Kidney epithelial cell (primary cell): ENCODE measurements at regions not wholly inside any gene's neighbourhood (a gene's known extent, or its start where the extent isn't known, plus 50 kb on each side); places are given as distances from the start of the nearest gene placed in this dataset.

Experiments
- DNase-seq: peaks from one replicate; pipeline ENCODE4 v3.0.0-alpha.2; 2010; ENCODE audit warnings: low read depth
- H3K27me3 ChIP-seq: 2 replicates; pipeline ENCODE4 v1.6.0; 2011; ENCODE audit warnings: low read length; ENCODE audit not compliant: control insufficient read depth, insufficient read depth
- H3K36me3 ChIP-seq: 2 replicates; pipeline ENCODE4 v1.5.1; 2011; ENCODE audit warnings: low read length; ENCODE audit not compliant: control insufficient read depth, insufficient read depth
- H3K4me3 ChIP-seq: 2 replicates; pipeline ENCODE4 v1.5.1; 2011; ENCODE audit warnings: low read depth, mild to moderate bottlenecking, control low read depth, low read length
- TF ChIP-seq, protein P1 (sequence below): IDR thresholded peaks from 2 replicates; pipeline ENCODE4 v1.5.1; 2011; ENCODE audit warnings: mild to moderate bottlenecking, moderate library complexity, low read length, control low read depth, inconsistent platforms; ENCODE audit not compliant: insufficient read depth, poor library complexity, severe bottlenecking

GRCh38 chr20:6473197-6473596, 294.3 kb upstream of the BMP2 start:
- Histone ChIP-seq H3K36me3 (no peaks in the 10 kb centered on the region), H3K27me3 (no peaks in the 10 kb centered on the region), H3K4me3 (no peak overlapping the region)
- TF ChIP-seq, protein P1, sequence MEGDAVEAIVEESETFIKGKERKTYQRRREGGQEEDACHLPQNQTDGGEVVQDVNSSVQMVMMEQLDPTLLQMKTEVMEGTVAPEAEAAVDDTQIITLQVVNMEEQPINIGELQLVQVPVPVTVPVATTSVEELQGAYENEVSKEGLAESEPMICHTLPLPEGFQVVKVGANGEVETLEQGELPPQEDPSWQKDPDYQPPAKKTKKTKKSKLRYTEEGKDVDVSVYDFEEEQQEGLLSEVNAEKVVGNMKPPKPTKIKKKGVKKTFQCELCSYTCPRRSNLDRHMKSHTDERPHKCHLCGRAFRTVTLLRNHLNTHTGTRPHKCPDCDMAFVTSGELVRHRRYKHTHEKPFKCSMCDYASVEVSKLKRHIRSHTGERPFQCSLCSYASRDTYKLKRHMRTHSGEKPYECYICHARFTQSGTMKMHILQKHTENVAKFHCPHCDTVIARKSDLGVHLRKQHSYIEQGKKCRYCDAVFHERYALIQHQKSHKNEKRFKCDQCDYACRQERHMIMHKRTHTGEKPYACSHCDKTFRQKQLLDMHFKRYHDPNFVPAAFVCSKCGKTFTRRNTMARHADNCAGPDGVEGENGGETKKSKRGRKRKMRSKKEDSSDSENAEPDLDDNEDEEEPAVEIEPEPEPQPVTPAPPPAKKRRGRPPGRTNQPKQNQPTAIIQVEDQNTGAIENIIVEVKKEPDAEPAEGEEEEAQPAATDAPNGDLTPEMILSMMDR: no peak
- DNase-seq: no peak

GRCh38 chr20:6471871-6472270, 295.6 kb upstream of the BMP2 start:
- Histone ChIP-seq H3K36me3 (no peaks in the 10 kb centered on the region), H3K27me3 (no peaks in the 10 kb centered on the region), H3K4me3 (no peak overlapping the region)
- TF ChIP-seq, protein P1: no peak
- no peak for DNase-seq

DNA sequence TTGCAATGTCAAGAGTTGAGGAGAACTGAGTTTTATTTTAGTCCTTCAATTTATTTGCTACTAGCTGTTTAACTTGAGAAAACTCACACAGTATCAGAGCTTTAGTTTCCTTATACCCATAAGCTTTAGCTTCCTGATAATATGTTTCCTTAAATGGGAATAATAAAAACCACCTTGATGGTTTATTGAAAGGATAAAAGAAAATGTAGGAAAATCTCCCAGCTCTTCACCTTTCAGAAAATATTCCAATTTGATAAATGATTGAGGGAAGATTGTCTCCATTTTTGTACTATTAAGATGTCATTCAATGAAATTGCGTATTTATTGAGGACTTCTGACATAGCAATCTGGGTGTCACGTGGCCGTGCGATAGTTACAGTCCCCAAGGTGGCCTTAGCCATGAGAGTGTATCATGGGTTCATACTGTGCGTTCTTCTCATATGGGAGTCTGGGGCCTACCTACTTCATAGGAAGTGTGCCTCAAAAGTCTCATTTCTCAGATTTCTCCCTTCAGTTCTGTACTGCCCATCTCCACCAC, 296.3 kb upstream of the BMP2 start:
- DNase-seq: no peak
- H3K36me3 ChIP-seq: no peaks in the 10 kb centered on the region
- TF ChIP-seq, protein P1: no peak

GRCh38 chr20:6469695-6470094, 297.8 kb upstream of the BMP2 start:
- Histone ChIP-seq H3K4me3 (no peak overlapping the region), H3K27me3 (no peaks in the 10 kb centered on the region), H3K36me3 (no peaks in the 10 kb centered on the region)
- no peak for DNase-seq
- TF ChIP-seq, protein P1: no peak

More for the DNA sequence above, 296.3 kb upstream of the BMP2 start:
- Histone ChIP-seq H3K4me3 (no peak overlapping the region), H3K27me3 (no peaks in the 10 kb centered on the region)

- no peak for DNase-seq
- H3K36me3 ChIP-seq: no peaks in the 10 kb centered on the region
- no peak overlapping the region for H3K4me3 ChIP-seq
- TF ChIP-seq, protein P1: no peak
- no peaks in the 10 kb centered on the region for H3K27me3 ChIP-seq
These were observed 298.9 kb upstream of the BMP2 start for GRCh38 chr20:6468423-6469116.

DNA sequence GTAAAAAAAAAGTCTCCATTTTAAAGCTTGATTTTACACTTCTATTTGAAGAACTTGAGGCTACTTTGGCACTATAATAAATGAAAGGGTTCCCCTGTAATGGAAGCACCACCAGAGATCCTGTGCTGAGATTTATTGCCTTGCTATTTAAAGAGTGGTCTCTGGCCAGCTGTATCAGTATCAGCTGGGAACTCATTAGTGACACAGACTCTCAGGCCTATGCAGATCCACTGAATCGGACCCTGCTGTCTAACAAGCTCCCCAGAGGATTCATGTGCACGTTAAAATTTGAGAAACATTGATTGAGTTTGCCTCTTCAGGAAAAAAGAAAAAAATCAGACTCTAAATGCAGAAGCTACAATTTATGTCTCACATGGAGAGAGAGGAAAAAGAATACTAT, 299.9 kb upstream of the BMP2 start:
- H3K27me3 ChIP-seq: no peaks in the 10 kb centered on the region
- no peaks in the 10 kb centered on the region for H3K36me3 ChIP-seq
- DNase-seq: no peak
- TF ChIP-seq, protein P1: no peak
- no peak overlapping the region for H3K4me3 ChIP-seq
